GM12891 (cell line): ENCODE measurements at regions not wholly inside any gene's neighbourhood (a gene's known extent, or its start where the extent isn't known, plus 50 kb on each side); places are given as distances from the start of the nearest gene placed in this dataset.

ENCODE experiments used
- POLR2A ChIP-seq: IDR thresholded peaks from 2 replicates; pipeline ENCODE4 v1.6.1; 2011; ENCODE audit warnings: low read depth, low read length, control low read depth
- POLR2AphosphoS5 ChIP-seq: IDR thresholded peaks from 2 replicates; pipeline ENCODE4 v1.6.1; 2011; ENCODE audit warnings: low read depth, low read length, control low read depth
- TAF1 ChIP-seq: IDR thresholded peaks from 2 replicates; pipeline ENCODE4 v1.6.1; 2011; ENCODE audit warnings: low read depth, low read length, control low read depth

DNA sequence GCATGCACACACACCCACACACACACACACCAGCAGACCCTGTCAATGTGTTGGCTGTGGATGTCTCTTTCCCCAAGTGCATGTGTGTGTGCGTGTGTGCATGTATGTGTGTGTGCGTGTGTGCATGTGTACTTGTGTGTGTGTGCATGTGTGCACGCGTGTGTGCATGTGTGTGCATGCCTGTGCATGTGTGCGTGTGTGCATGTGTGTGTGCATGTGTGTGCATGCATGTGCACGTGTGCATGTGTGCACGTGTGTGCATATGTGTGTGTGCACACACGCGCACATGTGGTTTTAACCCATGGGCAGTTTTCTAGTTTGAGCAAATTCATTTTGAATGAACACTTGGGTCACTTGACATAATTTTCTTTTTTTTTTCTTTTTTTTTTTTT is 268.8 kb upstream of the IRX1 start:
- TF ChIP-seq POLR2A = no peak
- no peak for TF ChIP-seq TAF1
- TF ChIP-seq POLR2AphosphoS5 = no peak
